ENCODE measurements at regions not wholly inside any gene's neighbourhood (a gene's known extent, or its start where the extent isn't known, plus 50 kb on each side); places are given as distances from the start of the nearest gene placed in this dataset.

- no peaks in the 10 kb centered on the region for H3K9me3 ChIP-seq (ENCODE audit: control insufficient read depth, low read depth, low read length)
- H3K79me2 ChIP-seq (ENCODE audit: control insufficient read depth, insufficient read depth, low read length) = no peaks in the 10 kb centered on the region
- FAIRE-seq = no peak
- dilution Hi-C loops (cut with MboI; ENCODE audit: extremely low pct_ligation_motif_present, low sequenced_read_pairs) = no loop called here
- H3K4me3 ChIP-seq (ENCODE audit: control insufficient read depth in 2 of 3, extremely low read depth in 1 of 3, insufficient read depth in 2 of 3, low read depth in 1 of 3, low read length in 3 of 3) = no peak overlapping the region
- peaks cover 3% of the 10 kb centered on the region for H3K27me3 ChIP-seq (ENCODE audit: control insufficient read depth, extremely low read depth, insufficient read depth, low read length)
- H3K9ac ChIP-seq (ENCODE audit: control insufficient read depth, extremely low read depth, insufficient read depth, low read length) = no peak overlapping the region
- H3K4me2 ChIP-seq (ENCODE audit: control insufficient read depth, extremely low read depth, insufficient read depth, low read depth, low read length) = no peak overlapping the region
- H3K4me1 ChIP-seq (ENCODE audit: control insufficient read depth, extremely low read depth, insufficient read depth, low read length) = no peaks in the 10 kb centered on the region
- H3K27ac ChIP-seq (ENCODE audit: control insufficient read depth, insufficient read depth, low read length) = no peak overlapping the region
- no peaks in the 10 kb centered on the region for H3K36me3 ChIP-seq (ENCODE audit: control insufficient read depth in 2 of 2, extremely low read depth in 1 of 2, insufficient read depth in 2 of 2, low read length in 2 of 2)
- no peak overlapping the region for H2AFZ ChIP-seq (ENCODE audit: control insufficient read depth, low read length)
- H4K20me1 ChIP-seq (ENCODE audit: control insufficient read depth, extremely low read depth, insufficient read depth, low read length) = no peaks in the 10 kb centered on the region
- no peak for TF ChIP-seq EZH2 (IDR thresholded peaks at IDR 0.05; ENCODE audit: low read length)
- DNase-seq (ENCODE audit: low read depth, low spot score) = no peak
- no peaks in the 10 kb centered on the region for H3K9me1 ChIP-seq (ENCODE audit: control insufficient read depth, extremely low read depth, insufficient read depth, low read length)
These were observed 64.9 kb upstream of the ADCY1 start for GRCh38 chr7:45509222-45509621.

DNA sequence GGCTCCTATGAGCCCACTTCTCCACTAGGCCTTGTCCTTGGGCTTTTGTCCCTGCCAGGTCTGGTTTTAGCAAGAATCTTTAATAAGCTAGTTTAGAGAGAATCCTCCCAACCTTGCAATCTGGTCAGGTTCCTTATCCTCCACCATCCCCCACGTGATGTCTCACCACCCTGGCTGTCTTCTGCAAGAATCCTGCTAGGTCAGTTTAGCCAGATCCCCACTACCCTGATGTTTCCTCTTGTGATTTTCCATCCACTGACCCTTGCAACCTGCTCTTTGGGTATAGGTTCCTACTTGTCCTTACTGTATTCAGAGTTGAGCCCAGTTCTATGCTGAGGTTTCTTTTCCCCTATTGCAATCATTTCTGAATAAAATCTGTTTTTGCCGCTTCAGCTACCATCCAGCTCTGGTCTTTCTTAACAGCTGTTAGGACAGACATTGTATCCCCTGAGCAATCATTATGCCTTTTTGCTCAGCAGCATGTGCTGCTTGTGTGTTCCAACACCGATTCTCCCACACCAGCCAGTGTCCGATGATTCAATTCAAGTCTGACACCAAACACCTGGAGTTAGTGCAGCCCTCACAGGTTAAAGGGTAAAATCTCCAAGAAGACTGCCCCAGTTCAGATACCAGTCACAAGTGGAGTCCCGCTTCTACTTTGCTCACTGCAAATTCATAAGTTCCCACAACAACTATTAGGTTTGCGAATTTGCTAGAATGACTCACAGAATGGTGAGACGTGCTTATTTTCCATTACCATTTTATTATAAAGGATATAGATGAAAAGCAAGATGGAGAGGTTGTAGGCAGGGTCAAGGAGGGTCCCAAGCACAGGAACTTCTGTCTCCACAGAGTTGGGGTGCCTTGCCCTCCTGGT lies 62.2 kb upstream of the ADCY1 start:
- Histone ChIP-seq H3K27me3 (ENCODE audit: control insufficient read depth, extremely low read depth, insufficient read depth, low read length) (peaks cover 3% of the 10 kb centered on the region), H3K79me2 (ENCODE audit: control insufficient read depth, insufficient read depth, low read length) (no peaks in the 10 kb centered on the region), H3K36me3 (ENCODE audit: control insufficient read depth in 2 of 2, extremely low read depth in 1 of 2, insufficient read depth in 2 of 2, low read length in 2 of 2) (no peaks in the 10 kb centered on the region), H3K9me3 (ENCODE audit: control insufficient read depth, low read depth, low read length) (no peaks in the 10 kb centered on the region), H3K27ac (ENCODE audit: control insufficient read depth, insufficient read depth, low read length) (no peak overlapping the region), H3K4me1 (ENCODE audit: control insufficient read depth, extremely low read depth, insufficient read depth, low read length) (no peaks in the 10 kb centered on the region), H3K4me3 (ENCODE audit: control insufficient read depth in 2 of 3, extremely low read depth in 1 of 3, insufficient read depth in 2 of 3, low read depth in 1 of 3, low read length in 3 of 3) (no peak overlapping the region), H3K9me1 (ENCODE audit: control insufficient read depth, extremely low read depth, insufficient read depth, low read length) (no peaks in the 10 kb centered on the region), H4K20me1 (ENCODE audit: control insufficient read depth, extremely low read depth, insufficient read depth, low read length) (no peaks in the 10 kb centered on the region), H3K9ac (ENCODE audit: control insufficient read depth, extremely low read depth, insufficient read depth, low read length) (no peak overlapping the region), H2AFZ (ENCODE audit: control insufficient read depth, low read length) (no peak overlapping the region), H3K4me2 (ENCODE audit: control insufficient read depth, extremely low read depth, insufficient read depth, low read depth, low read length) (no peak overlapping the region)
- no peak for FAIRE-seq
- no peak for DNase-seq (ENCODE audit: low read depth, low spot score)
- TF ChIP-seq EZH2 (IDR thresholded peaks at IDR 0.05; ENCODE audit: low read length) = no peak
- no peak for TF ChIP-seq CTCF (optimal IDR thresholded peaks at IDR 0.05 in 1 of 3, IDR thresholded peaks at IDR 0.05 in 1 of 3, conservative IDR thresholded peaks at IDR 0.05 in 1 of 3; ENCODE audit: extremely low read depth in 1 of 3, insufficient read depth in 2 of 3, low read length in 3 of 3)
- dilution Hi-C loops (cut with MboI; ENCODE audit: extremely low pct_ligation_motif_present, low sequenced_read_pairs) = no loop called here

All from keratinocyte (primary cell).